Retinal pigment epithelial cell (primary cell): ENCODE measurements at regions not wholly inside any gene's neighbourhood (a gene's known extent, or its start where the extent isn't known, plus 50 kb on each side); places are given as distances from the start of the nearest gene placed in this dataset.

Source experiments
- DNase-seq: peaks from one replicate; pipeline ENCODE4 v3.0.0-alpha.2; 2010; ENCODE audit warnings: low read depth
- H3K4me3 ChIP-seq: 2 replicates; pipeline ENCODE4 v1.5.1; 2011; ENCODE audit warnings: mild to moderate bottlenecking, low read length, control low read depth, moderate library complexity
- CTCF ChIP-seq: conservative IDR thresholded peaks from 2 replicates; pipeline ENCODE4 v1.5.1; 2011; ENCODE audit warnings: low read depth, low read length, control low read depth, inconsistent platforms

- no peak for TF ChIP-seq CTCF
- DNase-seq = no peak
- H3K4me3 ChIP-seq = no peak overlapping the region
Measured at GRCh38 chr20:48166082-48166835, 381.0 kb upstream of the SULF2 start.

- no peak for TF ChIP-seq CTCF
- no peak for DNase-seq
- H3K4me3 ChIP-seq = no peak overlapping the region
Measured at GRCh38 chr20:48165401-48165685, 380.1 kb upstream of the SULF2 start.

GRCh38 chr20:48164566-48165400, 379.5 kb upstream of the SULF2 start:
- no peak for TF ChIP-seq CTCF
- DNase-seq = no peak
- H3K4me3 ChIP-seq = no peak overlapping the region

GRCh38 chr20:48164034-48164433, 378.8 kb upstream of the SULF2 start:
- DNase-seq = no peak
- H3K4me3 ChIP-seq = no peak overlapping the region
- no peak for TF ChIP-seq CTCF

- DNase-seq = no peak
- H3K4me3 ChIP-seq = no peak overlapping the region
- no peak for TF ChIP-seq CTCF
Measured at GRCh38 chr20:48163505-48163904, 378.2 kb upstream of the SULF2 start.

GRCh38 chr20:48162621-48163020, 377.3 kb upstream of the SULF2 start:
- TF ChIP-seq CTCF = no peak
- no peak for DNase-seq
- no peak overlapping the region for H3K4me3 ChIP-seq
